Ishikawa (cell line): ENCODE measurements at regions not wholly inside any gene's neighbourhood (a gene's known extent, or its start where the extent isn't known, plus 50 kb on each side); places are given as distances from the start of the nearest gene placed in this dataset.

ENCODE experiments used
- CEBPB ChIP-seq: IDR thresholded peaks from 2 replicates; pipeline ENCODE4 v1.6.1; 2012
- CREB1 ChIP-seq: IDR thresholded peaks from 2 replicates; pipeline ENCODE4 v1.6.1; 2012; ENCODE audit warnings: low read depth
- EGR1 ChIP-seq: IDR thresholded peaks from 2 replicates; pipeline ENCODE4 v1.6.1; 2012
- EP300 ChIP-seq: IDR thresholded peaks from 2 replicates; pipeline ENCODE4 v1.6.1; 2012; ENCODE audit warnings: borderline replicate concordance
- FOXM1 ChIP-seq: IDR thresholded peaks from 2 replicates; pipeline ENCODE4 v1.6.1; 2012; ENCODE audit warnings: low read depth, borderline replicate concordance
- NFIC ChIP-seq: IDR thresholded peaks from 2 replicates; pipeline ENCODE4 v1.6.1; 2012
- RAD21 ChIP-seq: IDR thresholded peaks from 2 replicates; pipeline ENCODE4 v1.6.1; 2012; ENCODE audit warnings: low read depth
- REST ChIP-seq: IDR thresholded peaks from 2 replicates; pipeline ENCODE4 v1.6.1; 2012; ENCODE audit warnings: low read depth, mild to moderate bottlenecking
- TAF1 ChIP-seq: IDR thresholded peaks from 2 replicates; pipeline ENCODE4 v1.6.1; 2012; ENCODE audit warnings: low read depth, mild to moderate bottlenecking
- TCF12 ChIP-seq: IDR thresholded peaks from 2 replicates; pipeline ENCODE4 v1.6.1; 2012; ENCODE audit warnings: low read depth
- TEAD4 ChIP-seq: IDR thresholded peaks from 2 replicates; pipeline ENCODE4 v1.6.1; 2012
- USF1 ChIP-seq: IDR thresholded peaks from 2 replicates; pipeline ENCODE4 v1.6.1; 2012
- YY1 ChIP-seq: IDR thresholded peaks from 2 replicates; pipeline ENCODE4 v1.6.1; 2012; ENCODE audit warnings: low read depth
- ZBTB7A ChIP-seq: IDR thresholded peaks from 2 replicates; pipeline ENCODE4 v1.6.1; 2012; ENCODE audit warnings: low read depth
- TF ChIP-seq, protein P1 (sequence below): IDR thresholded peaks from 2 replicates; pipeline ENCODE4 v1.6.1; 2012

DNA sequence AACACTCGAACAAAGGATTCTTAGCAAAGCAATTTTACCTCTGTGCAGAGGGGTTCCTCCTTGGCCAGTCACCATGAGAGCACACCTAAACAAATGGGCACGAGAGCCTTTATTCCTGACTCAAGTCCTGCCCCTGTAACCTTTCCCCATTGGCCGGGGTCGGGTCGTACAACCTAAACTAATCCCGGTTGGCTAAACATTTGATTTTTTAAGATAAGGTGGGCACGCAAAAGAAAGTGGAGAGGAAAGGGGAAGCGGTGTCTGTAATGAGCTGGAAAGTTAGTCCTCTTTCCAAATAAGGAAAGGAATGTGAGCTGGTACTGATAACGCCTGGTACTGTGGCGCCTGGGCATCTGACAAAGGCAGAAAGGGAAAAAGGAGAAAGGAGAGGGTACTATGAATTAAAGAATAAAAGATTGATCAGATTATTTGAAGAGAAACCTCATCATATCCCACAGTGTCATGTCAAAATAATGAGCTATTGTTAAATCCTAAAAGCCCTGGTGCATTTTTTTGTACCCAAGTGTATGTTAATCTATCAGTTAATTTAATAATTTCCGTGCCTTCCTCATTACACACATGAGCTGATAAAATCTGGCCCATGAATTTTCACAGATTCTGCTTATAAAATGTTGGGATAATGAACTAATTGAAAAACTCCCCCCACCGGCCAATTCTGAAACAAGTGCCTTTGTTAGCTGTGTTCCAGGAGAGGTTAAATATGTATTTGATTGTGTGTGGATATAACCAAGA lies 335.7 kb downstream of the RFC3 start:
- no peak for TF ChIP-seq ZBTB7A
- TF ChIP-seq RAD21, result no peak
- TF ChIP-seq, protein P1, sequence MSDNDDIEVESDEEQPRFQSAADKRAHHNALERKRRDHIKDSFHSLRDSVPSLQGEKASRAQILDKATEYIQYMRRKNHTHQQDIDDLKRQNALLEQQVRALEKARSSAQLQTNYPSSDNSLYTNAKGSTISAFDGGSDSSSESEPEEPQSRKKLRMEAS, result no peak
- TF ChIP-seq FOXM1, result no peak
- no peak for TF ChIP-seq USF1
- TF ChIP-seq EGR1, result no peak
- no peak for TF ChIP-seq CEBPB
- no peak for TF ChIP-seq YY1

- TF ChIP-seq TAF1 (no peak), RAD21 (no peak), TCF12 (no peak), CEBPB (no peak), CREB1 (no peak), USF1 (no peak), REST (no peak), FOXM1 (no peak), EP300 (no peak), TEAD4 (no peak), EGR1 (no peak), YY1 (no peak)
- TF ChIP-seq, protein P1, result no peak
These were observed 338.1 kb downstream of the RFC3 start for GRCh38 chr13:34155931-34156607.

DNA sequence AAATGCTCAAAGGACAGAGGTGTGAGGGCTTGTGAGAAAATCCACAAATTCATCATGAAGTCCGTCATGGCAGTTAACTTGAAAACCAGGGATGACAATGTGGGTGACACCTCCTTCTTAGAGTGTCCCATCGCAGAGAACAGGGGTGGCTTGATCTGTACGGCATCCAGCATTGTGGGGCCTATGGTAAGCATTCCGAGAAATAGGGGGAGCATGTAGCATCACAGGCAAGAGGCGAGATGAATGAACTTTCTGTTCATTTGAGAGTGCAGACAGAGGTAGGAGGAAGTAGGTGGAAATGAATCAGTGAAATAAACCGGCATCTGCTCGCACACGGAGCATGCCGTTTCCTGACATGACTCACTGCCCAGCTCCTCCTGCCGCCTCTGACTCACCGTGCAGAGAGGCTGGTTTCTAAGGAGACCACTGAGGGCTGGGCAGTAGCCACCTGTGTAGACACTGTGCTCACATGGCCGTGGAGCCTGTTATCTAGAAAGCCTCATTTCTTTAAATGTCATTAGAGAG lies 339.0 kb downstream of the RFC3 start:
- no peak for TF ChIP-seq TCF12
- no peak for TF ChIP-seq TAF1
- peak; percentile 22; the same call in 1 of the 2 replicates for TF ChIP-seq USF1
- TF ChIP-seq REST, result no peak
- no peak for TF ChIP-seq YY1
- no peak for TF ChIP-seq NFIC
- no peak for TF ChIP-seq CEBPB
- no peak for TF ChIP-seq CREB1
- TF ChIP-seq, protein P1, result peak; percentile 85
- no peak for TF ChIP-seq FOXM1
- 0 out of 2 replicates have a peak, but pooled peaks have one; percentile 2 for TF ChIP-seq RAD21
- TF ChIP-seq EP300, result no peak; the same call in 1 of the 2 replicates
- TF ChIP-seq TEAD4, result no peak
- no peak for TF ChIP-seq ZBTB7A
- no peak for TF ChIP-seq EGR1

- no peak for TF ChIP-seq EP300
These were observed 342.0 kb downstream of the RFC3 start for GRCh38 chr13:34159946-34160345.

GRCh38 chr13:34161931-34162543 lies 344.1 kb downstream of the RFC3 start:
- TF ChIP-seq, protein P1, result no peak
- TF ChIP-seq YY1 (no peak), TEAD4 (no peak), TCF12 (no peak)
